GM10248 (cell line): ENCODE measurements at regions not wholly inside any gene's neighbourhood (a gene's known extent, or its start where the extent isn't known, plus 50 kb on each side); places are given as distances from the start of the nearest gene placed in this dataset.

ENCODE experiments used
- CTCF ChIA-PET: fragments of 300-600 bp; sonication (Branson Sonifier 250); formaldehyde crosslinking; extraction: SDS; loops from one replicate; lab custom pipeline; 2021; ENCODE audit warnings: antibody characterized with exemption; lab: Yijun Ruan, JAX
- POLR2A ChIA-PET: fragments of 350-650 bp; sonication (Branson Sonifier 250); formaldehyde crosslinking; extraction: SDS; loops from one replicate; lab custom pipeline; 2020; ENCODE audit warnings: antibody characterized with exemption; lab: Yijun Ruan, JAX
- DNase-seq: peaks from one replicate; pipeline ENCODE4 v3.0.0; 2012; ENCODE audit errors: extremely low spot score
- CTCF ChIP-seq: IDR thresholded peaks from 2 replicates; pipeline ENCODE4 v1.5.1; 2012; ENCODE audit warnings: mild to moderate bottlenecking, low read depth; ENCODE audit errors: extremely low read depth, missing control alignments, control extremely low read depth

- CTCF ChIA-PET = interaction anchor here (1.8 kb wide), 1 partner anchor 17 kb away, joined by 4 read pairs; no protein-coding TSS in a partner anchor
- POLR2A ChIA-PET = no interaction called here
- TF ChIP-seq CTCF = no peak
- no peak for DNase-seq
These were observed 77.6 kb upstream of the IFNAR2 start for GRCh38 chr21:33151941-33152731.

GRCh38 chr21:33152732-33153130 is 77.0 kb upstream of the IFNAR2 start:
- DNase-seq = no peak
- CTCF ChIA-PET = interaction anchor here (1.8 kb wide), 1 partner anchor 16 kb away, joined by 4 read pairs; no protein-coding TSS in a partner anchor
- TF ChIP-seq CTCF = no peak
- POLR2A ChIA-PET = no interaction called here

- ChIA-PET POLR2A (no interaction called here), CTCF (interaction anchor here (0.9 to 1.1 kb wide), 2 partner anchors 27 to 42 kb away, joined by 3 read pairs; no protein-coding TSS in a partner anchor)
- DNase-seq = no peak
- TF ChIP-seq CTCF = no peak
These were observed 74.7 kb upstream of the IFNAR2 start for GRCh38 chr21:33155005-33155404.

GRCh38 chr21:33155422-33155821 is 74.3 kb upstream of the IFNAR2 start:
- CTCF ChIA-PET = interaction anchor here (1.1 kb wide), 1 partner anchor 41 kb away, joined by 3 read pairs; no protein-coding TSS in a partner anchor
- POLR2A ChIA-PET = no interaction called here

GRCh38 chr21:33157303-33157702 is 72.4 kb upstream of the IFNAR2 start:
- no peak for DNase-seq
- TF ChIP-seq CTCF = no peak
- ChIA-PET CTCF (no interaction called here), POLR2A (no interaction called here)

More at GRCh38 chr21:33155422-33155821, 74.3 kb upstream of the IFNAR2 start:
- no peak for TF ChIP-seq CTCF
- no peak for DNase-seq

- TF ChIP-seq CTCF = no peak
- ChIA-PET CTCF (interaction anchor here (1.4 to 1.6 kb wide), 3 partner anchors 18 to 38 kb away, joined by 3 to 5 read pairs (median 4); no protein-coding TSS in a partner anchor), POLR2A (no interaction called here)
- DNase-seq = no peak
These were observed 71.1 kb upstream of the IFNAR2 start for GRCh38 chr21:33158654-33159053.
